Esophagus squamous epithelium (tissue), 5 donors: ENCODE measurements at regions not wholly inside any gene's neighbourhood (a gene's known extent, or its start where the extent isn't known, plus 50 kb on each side); places are given as distances from the start of the nearest gene placed in this dataset.

Experiments used
- DNase-seq: peaks from one replicate; lab custom pipeline; 2025; lab: John Stamatoyannopoulos, UW
- H3K27ac ChIP-seq, 4 donors: fragments of 200-600 bp; sonication (generic); one replicate each; pipeline ENCODE4 v1.5.1; 2016 to 2019; ENCODE audit warnings: mild to moderate bottlenecking in 1 of 4
- H3K27me3 ChIP-seq, 4 donors: fragments of 200-600 bp; sonication (generic); 1 replicate in 3 of 4; 2 replicates in 1 of 4; pipeline versions ENCODE4 v1.5.1 to v1.6.0; 2017 to 2021; ENCODE audit warnings: antibody characterized with exemption in 1 of 4
- H3K36me3 ChIP-seq, 3 donors: fragments of 200-600 bp; sonication (generic); one replicate each; pipeline ENCODE4 v1.5.1; 2016 to 2019
- H3K4me1 ChIP-seq, 3 donors: fragments of 200-600 bp; sonication (generic); one replicate each; pipeline ENCODE4 v1.5.1; 2017 to 2019
- H3K4me3 ChIP-seq, 4 donors: fragments of 200-600 bp; sonication (generic); 1 replicate in 3 of 4; 2 replicates in 1 of 4; pipeline ENCODE4 v1.5.1; 2016 to 2019; ENCODE audit warnings: mild to moderate bottlenecking in 2 of 4, moderate library complexity in 1 of 4
- H3K9me3 ChIP-seq, 3 donors: fragments of 200-600 bp; sonication (generic); one replicate each; pipeline ENCODE4 v1.5.1; 2016 to 2019
- POLR2A ChIP-seq, 4 donors: fragments of 450-650 bp; IDR thresholded peaks; one replicate each; pipeline ENCODE4 v1.6.1; 2017; ENCODE audit warnings: antibody characterized with exemption in 4 of 4, mild to moderate bottlenecking in 4 of 4, moderate library complexity in 3 of 4
- WGBS, 2 donors: methylation state at CpG; one replicate each; pipeline ENCODE4 v1.1.5; 2018; 5-methylcytosine and 5-hydroxymethylcytosine counted together
- intact Hi-C: fragments of 100-400 bp; cut with DNase I; formaldehyde crosslinking; loops from one replicate; pipeline ENCODE4 v1.15.0; 2022
- TF ChIP-seq, protein P1 (sequence below), 6 experiments: fragments of 450-650 bp in 4 of 6; fragments of 200-600 bp in 2 of 6; sonication (generic) in 2 of 6; IDR thresholded peaks; one replicate each; pipeline ENCODE4 v1.5.1; 2016 to 2019; ENCODE audit warnings: antibody characterized with exemption in 6 of 6, mild to moderate bottlenecking in 4 of 6, moderate library complexity in 4 of 6
- donor health status: DM: yes; HTN: yes; CAD: no.

DNA sequence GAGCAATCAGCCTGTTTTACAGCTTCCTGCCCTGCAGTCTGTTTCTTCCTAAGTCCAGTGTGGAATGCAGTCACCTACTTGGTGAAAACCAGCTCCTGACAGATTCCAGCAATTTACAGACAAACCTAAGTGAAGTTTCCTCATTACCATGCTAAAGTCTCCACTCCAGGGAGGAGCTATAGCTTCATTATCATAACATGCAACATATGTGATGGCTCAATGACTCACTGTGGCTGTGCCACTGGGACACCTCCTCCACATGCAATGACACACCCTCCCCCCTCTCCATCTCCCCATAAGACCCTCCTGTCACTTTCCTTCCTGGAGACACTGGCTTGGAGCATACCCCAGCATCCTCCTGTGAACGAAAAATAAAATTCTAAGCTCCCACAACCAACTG, 125.2 kb downstream of the MAP3K21 start:
- DNase-seq: no peak
- intact Hi-C loops: no loop called here
- Histone ChIP-seq H3K4me3 (no peak overlapping the region), H3K36me3 (no peaks in the 10 kb centered on the region), H3K27me3 (peaks cover 0 to 10% (median 0%) of the 10 kb centered on the region in 4 donors), H3K27ac (no peak overlapping the region), H3K9me3 (no peaks in the 10 kb centered on the region), H3K4me1 (no peaks in the 10 kb centered on the region)
- WGBS, 2 donors: 67% methylated on average over 1 of the region's 1 CpG; no CpG with 5 or more reads in 1 of the 2 donors
- TF ChIP-seq, protein P1, sequence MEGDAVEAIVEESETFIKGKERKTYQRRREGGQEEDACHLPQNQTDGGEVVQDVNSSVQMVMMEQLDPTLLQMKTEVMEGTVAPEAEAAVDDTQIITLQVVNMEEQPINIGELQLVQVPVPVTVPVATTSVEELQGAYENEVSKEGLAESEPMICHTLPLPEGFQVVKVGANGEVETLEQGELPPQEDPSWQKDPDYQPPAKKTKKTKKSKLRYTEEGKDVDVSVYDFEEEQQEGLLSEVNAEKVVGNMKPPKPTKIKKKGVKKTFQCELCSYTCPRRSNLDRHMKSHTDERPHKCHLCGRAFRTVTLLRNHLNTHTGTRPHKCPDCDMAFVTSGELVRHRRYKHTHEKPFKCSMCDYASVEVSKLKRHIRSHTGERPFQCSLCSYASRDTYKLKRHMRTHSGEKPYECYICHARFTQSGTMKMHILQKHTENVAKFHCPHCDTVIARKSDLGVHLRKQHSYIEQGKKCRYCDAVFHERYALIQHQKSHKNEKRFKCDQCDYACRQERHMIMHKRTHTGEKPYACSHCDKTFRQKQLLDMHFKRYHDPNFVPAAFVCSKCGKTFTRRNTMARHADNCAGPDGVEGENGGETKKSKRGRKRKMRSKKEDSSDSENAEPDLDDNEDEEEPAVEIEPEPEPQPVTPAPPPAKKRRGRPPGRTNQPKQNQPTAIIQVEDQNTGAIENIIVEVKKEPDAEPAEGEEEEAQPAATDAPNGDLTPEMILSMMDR (IDR thresholded peaks at IDR 0.05): no peak
- no peak for TF ChIP-seq POLR2A (IDR thresholded peaks at IDR 0.05)

DNA sequence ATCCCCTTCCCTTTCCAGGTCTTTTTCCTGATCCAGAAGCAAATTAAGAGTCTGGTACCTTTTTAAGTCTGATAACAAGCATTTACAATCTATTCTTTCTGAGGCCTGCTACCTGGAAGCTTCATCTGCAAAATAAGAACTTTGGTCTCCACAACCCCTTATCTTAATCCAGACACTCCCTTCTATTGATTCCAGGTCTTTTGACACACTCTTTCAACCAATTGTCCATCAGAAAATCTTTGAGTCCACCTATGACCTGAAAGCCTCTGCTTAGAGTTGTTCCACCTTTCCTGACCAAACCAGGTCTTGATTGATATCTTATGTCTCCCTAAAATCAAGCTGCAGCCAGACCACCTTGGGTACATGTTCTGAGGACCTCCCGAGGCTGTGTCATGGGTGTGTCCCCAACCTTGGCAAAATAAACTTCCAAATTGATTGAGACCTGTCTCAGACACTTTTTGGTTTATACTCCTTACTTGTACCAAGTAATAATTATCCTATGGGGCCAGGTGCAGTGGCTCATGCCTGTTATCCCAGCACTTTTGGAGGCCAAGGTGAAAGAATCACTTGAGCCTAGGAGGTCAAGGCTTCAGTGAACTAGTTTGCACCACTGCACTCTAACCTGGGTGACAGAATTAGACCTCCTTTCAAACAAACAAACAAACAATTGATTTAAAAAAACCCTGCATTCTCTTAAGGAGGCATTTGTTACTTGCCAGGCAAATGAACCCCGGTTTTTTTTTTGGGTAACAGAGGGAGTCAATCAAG, 126.1 kb downstream of the MAP3K21 start:
- H3K9me3 ChIP-seq: no peaks in the 10 kb centered on the region
- no peak overlapping the region for H3K4me3 ChIP-seq
- no peaks in the 10 kb centered on the region for H3K4me1 ChIP-seq
- intact Hi-C loops: no loop called here
- no peak for TF ChIP-seq POLR2A (IDR thresholded peaks at IDR 0.05)
- TF ChIP-seq, protein P1 (IDR thresholded peaks at IDR 0.05): no peak
- H3K36me3 ChIP-seq: no peaks in the 10 kb centered on the region
- H3K27ac ChIP-seq: no peak overlapping the region
- peaks cover 0 to 10% (median 0%) of the 10 kb centered on the region in 4 donors for H3K27me3 ChIP-seq
- 53 to 61% methylated on average over 2 of the region's 2 CpGs for WGBS, 2 donors
- DNase-seq: no peak

DNA sequence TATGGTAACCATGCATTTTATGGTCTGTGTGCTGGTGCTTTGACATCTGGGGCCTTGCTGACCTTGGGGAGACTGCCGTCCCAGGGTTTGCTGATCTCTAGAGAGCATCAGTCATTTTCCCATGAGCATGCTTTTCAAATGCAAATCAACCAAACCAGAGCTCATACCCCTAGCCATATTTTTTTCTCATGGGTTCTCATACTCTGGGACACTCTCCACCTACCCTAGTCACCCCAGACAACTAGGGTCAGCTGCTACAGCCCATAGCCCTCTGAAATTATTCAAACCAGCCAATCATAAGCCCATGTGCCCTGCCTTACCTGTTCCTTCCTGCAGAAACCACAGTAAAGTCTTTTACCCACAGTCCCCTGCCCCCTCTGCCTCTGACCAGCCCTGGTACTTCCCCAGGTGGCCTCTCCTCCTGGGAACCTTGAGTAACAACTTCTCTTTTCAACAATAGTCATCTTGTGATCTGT, 132.0 kb downstream of the MAP3K21 start:
- DNase-seq: no peak
- no peaks in the 10 kb centered on the region for H3K4me1 ChIP-seq
- H3K4me3 ChIP-seq: no peak overlapping the region
- WGBS, 2 donors: 67 to 100% methylated on average over 1 of the region's 1 CpG
- peaks cover 0 to 6% (median 0%) of the 10 kb centered on the region in 4 donors for H3K27me3 ChIP-seq
- TF ChIP-seq, protein P1 (IDR thresholded peaks at IDR 0.05): no peak
- no peak for TF ChIP-seq POLR2A (IDR thresholded peaks at IDR 0.05)
- no peaks in the 10 kb centered on the region for H3K36me3 ChIP-seq
- H3K27ac ChIP-seq: no peak overlapping the region
- no peaks in the 10 kb centered on the region for H3K9me3 ChIP-seq
- intact Hi-C loops: no loop called here

DNA sequence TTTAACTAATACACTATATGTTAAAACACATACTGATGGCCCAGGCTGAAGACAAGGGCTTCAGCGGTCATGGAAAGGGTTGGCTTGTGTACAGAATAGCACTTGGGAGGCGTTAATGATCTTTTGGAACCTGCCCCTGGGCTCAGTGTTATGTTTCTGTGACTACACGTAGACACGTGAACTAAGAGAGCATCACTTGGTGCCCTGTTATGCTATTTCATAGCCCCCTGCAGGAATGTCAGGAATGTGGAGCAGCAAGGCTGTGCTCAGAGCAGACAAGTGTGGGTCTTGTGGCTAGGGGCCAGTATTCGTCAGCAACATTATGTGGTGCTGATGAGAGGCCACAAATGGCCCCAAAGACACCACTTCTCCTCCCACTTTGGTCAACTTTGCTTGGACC, 132.4 kb downstream of the MAP3K21 start:
- WGBS, 2 donors: 52 to 59% methylated on average over 4 to 5 of the region's 5 CpGs
- Histone ChIP-seq H3K4me1 (no peaks in the 10 kb centered on the region), H3K27me3 (peaks cover 0 to 8% (median 0%) of the 10 kb centered on the region in 4 donors), H3K4me3 (no peak overlapping the region), H3K9me3 (no peaks in the 10 kb centered on the region), H3K36me3 (no peaks in the 10 kb centered on the region), H3K27ac (no peak overlapping the region)
- intact Hi-C loops: no loop called here
- no peak for DNase-seq
- TF ChIP-seq, protein P1 (IDR thresholded peaks at IDR 0.05): no peak
- no peak for TF ChIP-seq POLR2A (IDR thresholded peaks at IDR 0.05)

DNA sequence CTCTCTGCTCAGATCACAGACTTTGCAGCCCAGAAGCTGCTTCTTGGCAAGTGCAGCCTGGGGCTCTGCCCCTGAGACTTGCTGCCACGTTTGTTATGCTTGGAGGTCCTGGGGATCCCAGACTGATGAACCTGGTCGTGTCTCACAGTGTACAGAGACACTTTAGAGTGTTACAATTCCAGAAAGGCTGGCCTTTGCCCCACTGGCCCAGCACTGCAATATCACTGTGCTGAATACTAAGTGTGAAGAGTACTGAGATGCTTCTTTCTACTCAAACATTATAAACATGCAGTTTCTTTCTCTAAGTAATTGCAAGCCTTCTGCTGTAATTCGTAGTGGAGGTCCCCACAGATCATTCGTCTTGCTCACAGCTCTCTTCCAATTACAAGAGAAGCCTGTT, 133.2 kb downstream of the MAP3K21 start:
- no peaks in the 10 kb centered on the region for H3K4me1 ChIP-seq
- no peak overlapping the region for H3K27ac ChIP-seq
- H3K36me3 ChIP-seq: no peaks in the 10 kb centered on the region
- DNase-seq: no peak
- TF ChIP-seq, protein P1 (IDR thresholded peaks at IDR 0.05): no peak
- no peak for TF ChIP-seq POLR2A (IDR thresholded peaks at IDR 0.05)
- no peak overlapping the region for H3K4me3 ChIP-seq
- peaks cover 0 to 8% (median 0%) of the 10 kb centered on the region in 4 donors for H3K27me3 ChIP-seq
- H3K9me3 ChIP-seq: peaks cover 0 to under 1% (median 0%) of the 10 kb centered on the region in 3 donors
- WGBS, 2 donors: 33 to 57% methylated on average over 4 of the region's 4 CpGs
- intact Hi-C loops: no loop called here
